HG03460 (cell line): ENCODE measurements at regions not wholly inside any gene's neighbourhood (a gene's known extent, or its start where the extent isn't known, plus 50 kb on each side); places are given as distances from the start of the nearest gene placed in this dataset.

Source experiments
- ATAC-seq: cut with Tn5 transposase; IDR thresholded peaks from one replicate; pipeline ENCODE4 v1.9.1; 2021; ENCODE audit not compliant: unreplicated experiment

DNA sequence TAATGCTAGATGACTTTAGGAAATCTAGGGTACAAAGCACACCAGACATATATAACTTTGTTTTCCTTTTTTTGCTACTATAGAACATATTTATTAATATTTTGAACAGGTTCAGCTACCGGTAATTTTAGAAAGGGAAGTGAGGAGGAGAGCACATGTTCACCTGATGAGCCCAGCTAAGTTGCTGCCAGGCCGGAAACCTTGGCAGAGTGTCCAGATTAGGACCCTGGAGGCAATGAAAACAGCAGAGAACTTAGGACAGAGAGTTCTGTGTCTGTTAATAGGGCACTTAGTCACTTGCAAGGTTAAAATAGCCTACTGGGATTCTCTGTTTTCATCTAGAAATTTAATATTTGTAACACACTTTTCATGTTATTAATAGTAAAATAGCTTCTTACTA, 348.9 kb upstream of the CPEB2 start:
- no peak for ATAC-seq

DNA sequence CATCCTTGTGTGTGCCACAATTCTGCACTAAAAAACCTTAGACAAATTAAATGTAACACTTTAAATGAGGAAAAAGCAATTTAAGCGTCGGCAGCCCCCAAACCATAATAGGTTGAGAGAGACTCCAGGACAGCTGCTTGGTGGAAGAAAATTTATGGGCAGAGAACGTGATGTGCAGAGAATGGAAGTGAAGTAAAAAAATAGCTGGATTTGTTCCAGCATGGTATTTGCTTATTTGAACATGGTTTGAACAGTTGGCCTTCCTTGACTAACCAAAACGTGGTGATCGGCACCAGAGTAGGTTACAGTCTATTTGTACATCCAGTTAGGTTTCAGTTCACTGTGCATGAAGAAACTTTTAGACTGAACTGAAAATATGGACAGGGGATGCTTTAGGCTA, 343.0 kb upstream of the CPEB2 start:
- ATAC-seq, result no peak

DNA sequence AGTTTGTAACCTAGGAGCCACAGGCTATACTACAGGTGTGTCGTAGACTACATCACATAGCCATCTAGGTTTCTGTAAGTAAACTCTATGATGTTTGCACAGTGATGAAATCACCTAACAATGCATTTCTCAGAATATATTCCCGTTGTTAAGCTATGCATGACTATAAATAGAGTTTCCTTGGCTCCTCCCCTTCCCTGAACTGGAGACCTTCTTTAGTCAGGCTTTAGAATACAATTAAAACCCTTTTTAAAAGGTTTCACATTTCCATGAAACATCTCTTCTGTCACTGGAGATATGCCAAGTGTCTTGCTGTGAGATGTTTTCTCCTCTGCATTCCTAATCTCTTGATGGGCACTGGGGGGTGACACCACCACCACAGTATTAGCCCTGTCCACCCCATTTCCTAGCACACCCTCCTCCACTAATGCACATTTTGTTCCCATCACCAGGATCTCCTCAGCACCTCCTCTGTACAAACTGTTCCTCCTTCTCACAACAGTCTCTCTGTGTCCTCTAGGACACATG, 334.6 kb upstream of the CPEB2 start:
- ATAC-seq, result no peak

DNA sequence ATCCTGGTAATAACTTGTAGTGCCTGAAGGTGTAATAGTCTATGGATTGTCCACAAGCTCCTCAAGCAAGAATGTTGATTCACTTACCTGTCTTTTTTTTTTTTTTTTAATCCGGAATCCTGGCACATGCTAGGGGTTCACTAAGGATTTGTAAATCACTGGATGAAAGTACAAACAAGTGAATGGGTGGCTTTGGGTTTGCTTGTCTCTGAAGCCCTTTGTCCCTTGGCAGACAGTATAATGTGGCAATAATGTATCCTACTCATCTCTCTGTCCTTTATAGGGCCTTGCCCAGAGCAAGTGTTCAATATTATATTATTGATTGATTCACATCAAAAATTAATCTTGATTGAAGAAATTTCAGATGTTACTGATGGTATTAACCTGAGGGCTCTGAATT, 334.0 kb upstream of the CPEB2 start:
- ATAC-seq, result no peak

DNA sequence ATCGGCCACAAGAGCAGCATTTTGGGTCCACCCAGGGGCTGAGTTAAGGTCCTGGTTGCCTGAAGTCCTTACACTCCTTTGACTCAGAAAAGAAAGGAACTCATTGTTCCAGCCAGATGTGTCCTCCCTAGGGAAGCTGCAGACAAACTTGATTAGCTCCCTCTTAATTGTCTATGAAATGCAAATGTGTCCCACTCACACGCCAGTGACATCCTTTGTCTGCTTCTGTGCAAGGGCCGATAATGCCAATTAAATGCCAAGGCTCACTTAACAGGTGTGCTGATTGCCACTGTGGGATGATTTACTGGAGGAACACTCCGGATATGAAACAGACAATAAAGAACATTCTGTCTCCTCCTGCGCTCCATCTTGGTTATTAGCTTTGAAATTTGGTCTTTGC, 332.9 kb upstream of the CPEB2 start:
- ATAC-seq, result no peak

DNA sequence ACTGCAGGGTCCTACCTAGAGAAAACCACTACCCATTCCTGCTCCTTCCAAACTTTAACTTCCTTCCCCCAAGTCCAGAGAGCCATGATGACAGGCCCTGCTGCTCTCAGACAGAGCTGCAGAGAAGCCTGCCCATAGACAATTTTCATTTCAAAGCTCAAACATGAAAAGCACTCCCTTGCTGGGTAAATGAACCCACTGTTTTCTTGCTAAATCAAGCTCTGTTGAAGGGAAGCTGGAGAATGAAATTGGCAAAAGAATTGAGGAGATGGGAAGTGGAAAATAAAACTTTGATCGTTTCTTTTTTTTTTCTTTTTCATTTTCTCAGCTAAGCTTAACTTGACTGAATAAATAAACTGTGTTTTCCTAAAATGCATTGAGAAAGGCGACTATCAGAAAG, 331.1 kb upstream of the CPEB2 start:
- ATAC-seq, result no peak

DNA sequence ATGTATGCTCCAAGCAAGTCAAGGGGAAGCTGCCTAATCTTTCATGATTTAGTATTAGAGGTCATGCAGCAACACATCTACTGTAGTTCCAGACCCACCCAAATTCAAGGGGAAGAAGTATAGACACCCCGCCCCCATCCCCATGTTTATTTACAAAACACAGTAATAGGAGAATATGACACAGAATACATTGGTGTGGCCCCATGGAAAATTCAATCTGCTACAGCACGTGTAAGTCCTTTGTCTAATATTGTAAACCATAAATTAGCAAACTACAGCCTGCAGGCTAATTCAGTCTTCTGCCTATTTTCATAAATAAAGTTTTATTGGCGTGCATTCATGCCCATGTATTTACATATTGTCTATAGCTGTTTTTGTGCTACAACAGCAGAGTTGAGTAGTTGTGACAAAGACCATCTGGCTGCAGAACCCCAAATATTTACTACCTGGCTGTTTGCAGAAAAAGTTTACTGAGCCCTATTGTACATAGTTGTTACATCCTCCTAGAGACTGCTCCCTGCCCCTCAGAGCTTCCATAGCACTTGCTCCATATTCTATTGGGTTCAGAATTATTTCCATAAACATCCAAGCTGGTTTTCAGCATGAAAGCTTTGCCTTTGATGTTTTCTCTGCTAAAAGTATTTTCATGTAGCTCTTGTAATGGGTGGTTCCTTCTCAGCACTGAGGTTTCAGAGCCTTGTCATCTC, 326.8 kb upstream of the CPEB2 start:
- no peak for ATAC-seq

DNA sequence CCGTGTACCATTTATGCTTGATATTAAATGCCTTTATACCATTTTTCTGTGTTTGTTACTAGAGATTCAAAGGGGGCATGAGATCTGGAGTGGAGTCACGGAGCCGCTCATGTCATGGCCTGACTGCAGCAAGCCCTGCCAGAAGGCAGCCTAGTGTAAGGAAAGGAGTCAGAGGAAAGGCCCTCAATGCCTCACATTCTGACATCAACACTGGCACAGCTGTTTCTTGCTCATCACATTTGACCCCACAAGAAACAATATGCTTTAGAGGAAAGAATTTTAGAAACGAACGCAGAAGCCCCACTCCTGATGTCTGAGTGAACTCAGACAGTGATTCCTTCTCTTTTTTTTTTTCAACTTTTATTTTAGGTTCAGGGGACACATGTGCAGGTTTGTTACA, 322.4 kb upstream of the CPEB2 start:
- no peak for ATAC-seq

DNA sequence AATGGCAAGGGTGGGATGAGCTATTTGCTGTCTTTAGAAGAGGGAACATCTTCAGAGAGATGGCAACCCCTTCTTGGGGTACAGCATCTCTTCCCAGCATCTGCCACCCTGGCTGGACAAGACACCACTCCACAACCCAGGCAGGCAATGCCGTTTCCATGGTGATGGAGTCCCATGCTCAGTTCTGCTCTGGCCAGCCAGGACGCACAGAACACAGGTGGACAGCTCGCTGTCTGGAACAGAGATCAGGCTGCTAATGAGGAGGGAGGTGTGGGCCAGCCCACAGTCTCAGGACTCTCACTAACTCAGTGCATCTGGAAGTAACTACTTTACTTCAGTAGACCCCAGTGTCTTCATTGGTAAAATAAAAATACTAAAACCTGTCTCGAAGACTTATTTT, 321.0 kb upstream of the CPEB2 start:
- no peak for ATAC-seq

DNA sequence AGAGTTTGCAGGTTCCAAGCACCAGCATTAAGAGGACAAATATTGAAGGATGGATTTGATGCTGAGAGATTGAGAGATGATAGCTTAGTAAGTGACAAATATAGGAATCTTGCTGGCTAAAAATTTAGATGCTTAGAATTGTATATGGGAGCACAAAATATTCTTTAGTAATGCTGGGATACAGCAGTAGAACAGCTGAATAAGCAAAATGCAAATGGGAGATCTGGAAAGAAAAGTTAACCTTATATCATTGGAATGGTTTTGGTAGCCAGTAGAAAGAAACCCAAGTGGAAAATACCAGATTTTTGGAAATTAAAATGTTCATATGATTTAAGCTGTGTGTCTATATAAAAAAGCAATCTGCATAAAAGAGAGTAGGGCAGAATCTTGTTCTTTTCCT, 308.6 kb upstream of the CPEB2 start:
- no peak for ATAC-seq

DNA sequence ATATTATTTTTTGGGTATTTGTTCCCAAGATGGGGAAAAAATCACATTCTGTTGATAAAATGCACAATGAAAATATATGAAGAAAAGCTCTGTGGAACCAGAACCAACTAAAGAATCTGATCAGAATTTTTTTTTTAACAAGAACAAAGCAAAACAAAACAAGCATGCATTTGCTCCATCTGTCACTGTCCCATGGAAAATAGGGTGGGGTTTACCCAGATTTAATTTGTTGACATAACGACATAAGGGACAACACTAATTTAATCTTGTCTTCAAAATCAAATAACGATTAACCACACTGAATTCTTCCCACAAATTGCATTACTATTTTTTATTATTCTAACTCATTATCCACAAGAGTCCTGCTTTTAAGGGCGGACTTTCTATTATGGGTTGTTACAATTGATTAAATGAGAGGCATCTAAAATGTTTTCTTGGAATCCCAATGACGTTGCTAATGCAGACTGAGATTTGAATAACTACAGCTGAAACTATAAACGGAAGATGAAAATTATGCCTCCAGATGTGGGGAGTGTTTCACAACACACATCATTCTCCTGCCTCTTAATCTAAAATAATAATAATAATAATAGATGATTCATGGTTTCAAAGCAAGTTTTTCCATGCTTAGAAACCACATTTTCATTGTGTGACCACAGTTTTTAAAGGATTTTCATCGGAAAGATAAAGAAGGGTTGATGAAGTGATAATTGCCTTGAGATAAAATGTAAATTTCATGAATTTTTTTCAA, 307.0 kb upstream of the CPEB2 start:
- no peak for ATAC-seq

DNA sequence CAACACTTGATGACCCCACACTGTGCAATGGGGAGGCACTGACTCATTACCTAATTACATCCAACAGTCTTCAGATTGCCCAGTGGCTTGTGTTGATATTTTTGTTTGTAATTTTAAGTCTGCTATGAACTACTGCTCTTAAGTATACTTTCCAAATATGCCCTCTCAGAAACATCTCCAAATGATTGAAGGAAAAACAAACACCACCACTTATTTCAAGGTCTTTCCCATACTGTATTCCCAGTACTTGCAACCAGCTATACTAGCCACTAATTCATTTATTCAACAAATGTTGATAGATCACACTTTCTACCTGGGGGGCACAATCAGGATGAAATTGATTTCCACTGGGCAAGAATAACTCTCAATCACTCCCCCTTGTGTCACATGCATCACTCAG, 302.2 kb upstream of the CPEB2 start:
- no peak for ATAC-seq

DNA sequence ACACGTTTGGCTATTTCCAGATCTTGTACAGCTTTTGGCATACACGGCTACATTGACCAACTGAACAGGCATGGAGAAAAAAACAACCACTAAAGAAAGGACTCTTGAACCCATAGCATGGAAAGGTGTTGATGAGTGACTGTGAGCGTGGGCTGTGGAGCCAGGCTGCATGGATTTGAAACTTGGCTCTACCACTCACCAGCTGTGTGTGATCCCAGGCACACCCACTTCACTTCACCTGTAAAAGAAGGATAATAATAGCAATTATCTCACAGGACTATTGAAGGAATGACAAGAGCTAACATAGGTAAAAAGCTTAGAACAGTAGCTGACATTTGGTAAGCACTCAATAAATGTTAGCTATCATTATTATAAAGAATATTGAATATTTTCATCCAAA, 301.7 kb upstream of the CPEB2 start:
- no peak for ATAC-seq

DNA sequence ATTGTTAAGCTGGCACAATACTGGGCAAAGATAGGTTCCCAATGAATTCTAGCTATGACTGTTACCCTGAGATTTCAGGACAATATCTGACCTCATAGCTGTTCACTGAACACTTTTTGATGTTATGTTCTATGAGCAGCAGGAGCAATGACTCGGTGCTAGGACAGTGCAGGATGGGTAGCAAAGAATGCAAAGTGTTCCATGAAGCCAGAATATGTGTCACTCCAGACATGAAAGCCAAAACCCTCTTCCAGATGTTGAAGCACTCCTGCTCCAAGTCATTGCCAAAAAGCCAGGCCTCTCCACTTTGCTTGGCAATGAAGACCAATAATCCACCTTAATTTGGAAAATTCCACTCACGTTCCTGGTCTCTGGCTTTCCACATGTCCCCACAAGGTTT, 300.9 kb upstream of the CPEB2 start:
- ATAC-seq, result no peak

DNA sequence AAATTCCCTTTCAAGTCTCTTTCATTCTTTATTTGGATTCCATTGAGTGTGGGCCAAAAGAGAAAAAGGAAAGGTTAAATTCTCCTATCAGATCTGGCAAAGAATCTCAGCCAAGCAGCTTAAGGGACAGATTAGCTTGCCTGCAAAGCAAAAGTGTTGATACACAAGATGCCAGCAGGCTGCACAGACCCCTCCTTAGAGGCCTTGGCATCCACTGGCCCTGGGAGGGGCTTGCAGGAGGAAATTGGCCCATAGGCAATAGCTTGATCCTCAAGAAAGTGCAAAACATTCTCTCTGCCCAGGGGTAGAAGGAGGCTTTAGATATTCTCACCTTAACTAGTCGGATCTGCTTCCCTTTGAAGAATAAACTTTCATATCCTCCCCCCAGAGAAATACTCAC, 300.4 kb upstream of the CPEB2 start:
- ATAC-seq, result no peak

DNA sequence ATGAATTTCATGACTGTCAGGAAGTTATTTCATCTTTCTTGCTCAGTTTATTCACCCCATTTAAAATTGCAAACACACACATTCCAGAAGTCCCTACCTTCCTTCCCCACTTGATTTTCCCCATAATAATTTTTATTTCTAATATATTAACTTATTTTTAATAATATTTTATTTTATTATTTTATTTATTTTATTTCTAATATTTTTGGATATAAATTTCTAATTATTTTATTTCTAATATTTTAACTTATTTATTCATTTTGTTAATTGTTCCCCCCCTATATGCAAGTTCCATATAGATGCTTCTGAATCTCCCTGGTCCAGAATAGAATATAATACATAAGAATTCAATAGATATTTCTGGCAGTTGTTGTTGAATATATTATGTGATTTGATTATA, 293.7 kb upstream of the CPEB2 start:
- ATAC-seq, result no peak

DNA sequence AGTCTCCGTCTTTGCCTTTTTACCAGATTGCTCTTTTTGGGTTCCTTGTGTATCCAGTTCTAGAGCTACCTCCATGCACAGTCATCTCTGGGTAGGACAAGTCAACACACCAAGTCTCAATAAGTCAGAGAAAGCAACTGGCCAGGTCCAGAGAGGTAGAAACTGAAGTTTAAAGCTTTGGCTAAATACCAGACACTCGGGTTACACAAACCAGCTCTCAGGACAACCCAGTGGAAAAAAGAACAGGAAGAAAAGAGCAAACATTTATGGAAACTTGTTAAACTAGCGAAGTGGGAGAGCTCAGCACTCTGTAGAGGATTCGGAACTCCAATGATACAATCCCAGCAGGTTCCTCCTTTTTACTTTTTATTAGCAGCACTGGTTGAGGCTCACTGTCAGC, 291.0 kb upstream of the CPEB2 start:
- no peak for ATAC-seq

DNA sequence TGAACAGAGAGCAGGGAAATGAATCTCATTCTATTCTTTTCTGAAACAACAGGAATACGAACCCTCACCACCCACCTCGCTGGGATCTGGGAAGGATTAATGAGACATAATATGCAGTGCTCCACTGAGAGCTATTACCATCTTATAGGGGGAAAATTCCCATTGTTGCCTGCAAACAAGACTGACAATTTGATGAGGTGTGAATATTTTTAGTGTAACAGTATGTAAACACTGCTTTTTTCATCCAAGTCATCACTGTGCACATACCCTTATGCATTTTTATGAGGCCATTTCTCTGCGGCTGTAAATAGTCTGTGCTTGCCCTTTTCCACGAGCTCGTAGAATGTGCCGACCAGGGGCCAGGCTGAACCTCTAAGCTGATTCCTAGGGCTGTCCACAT, 285.6 kb upstream of the CPEB2 start:
- ATAC-seq, result no peak

DNA sequence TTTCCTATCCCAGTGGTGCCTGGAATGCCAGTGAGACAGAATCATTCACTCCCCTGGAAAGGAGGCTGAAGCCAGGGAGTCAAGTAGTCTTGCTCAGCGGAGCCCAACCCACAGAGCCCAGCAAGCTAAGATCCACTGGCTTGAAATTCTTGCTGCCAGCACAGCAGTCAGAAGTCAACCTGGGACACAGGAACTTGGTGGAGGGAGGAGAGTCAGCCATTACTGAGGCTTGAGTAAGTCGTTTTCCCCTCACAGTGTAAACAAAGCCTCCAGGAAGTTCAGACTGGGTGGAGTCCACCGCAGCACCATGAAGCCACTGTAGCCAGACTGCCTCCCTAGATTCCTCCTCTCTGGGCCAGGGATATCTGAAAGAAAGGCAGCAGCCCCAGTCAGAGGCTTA, 283.2 kb upstream of the CPEB2 start:
- no peak for ATAC-seq

DNA sequence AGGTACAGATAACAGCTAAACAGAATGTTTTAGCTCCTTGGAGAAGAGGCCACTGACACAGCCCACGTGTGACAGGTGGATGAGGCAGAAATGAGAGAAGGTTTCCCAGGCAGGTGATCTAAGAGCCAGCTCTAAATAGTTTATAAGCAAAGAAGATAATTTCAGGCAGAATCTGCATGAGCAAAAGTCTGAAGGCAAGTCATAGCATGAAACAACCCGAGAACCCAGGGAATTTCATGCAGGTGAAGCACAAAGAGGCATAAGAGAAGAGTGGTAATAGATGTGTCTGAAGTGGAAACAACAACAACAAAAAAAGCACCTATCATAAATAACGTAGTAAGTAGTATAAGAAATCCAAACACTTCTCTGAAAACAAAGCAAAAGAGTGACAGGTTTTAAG, 275.8 kb upstream of the CPEB2 start:
- no peak for ATAC-seq

DNA sequence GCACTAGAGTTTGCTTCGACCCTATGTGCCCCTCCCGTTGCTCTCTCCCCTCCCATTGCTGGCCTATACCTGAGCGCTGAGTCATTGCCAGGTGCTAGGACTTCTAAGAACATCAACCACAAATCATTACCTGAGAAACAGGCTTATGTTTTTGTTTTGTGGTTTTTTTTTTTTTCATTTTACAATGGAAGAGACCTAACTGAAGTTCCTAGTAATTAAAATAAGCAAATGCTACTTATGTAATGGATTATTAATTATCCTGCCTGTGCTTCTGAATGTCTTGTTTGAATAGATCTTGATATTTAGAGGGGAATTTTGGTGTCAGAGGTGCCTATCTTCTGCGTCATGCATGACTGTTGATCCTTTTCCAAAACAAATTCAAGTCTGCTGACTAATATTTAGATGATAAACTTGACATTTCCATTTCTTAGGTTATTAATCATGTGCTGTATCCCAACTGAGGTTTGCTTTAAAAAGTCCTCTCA, 275.4 kb upstream of the CPEB2 start:
- no peak for ATAC-seq

DNA sequence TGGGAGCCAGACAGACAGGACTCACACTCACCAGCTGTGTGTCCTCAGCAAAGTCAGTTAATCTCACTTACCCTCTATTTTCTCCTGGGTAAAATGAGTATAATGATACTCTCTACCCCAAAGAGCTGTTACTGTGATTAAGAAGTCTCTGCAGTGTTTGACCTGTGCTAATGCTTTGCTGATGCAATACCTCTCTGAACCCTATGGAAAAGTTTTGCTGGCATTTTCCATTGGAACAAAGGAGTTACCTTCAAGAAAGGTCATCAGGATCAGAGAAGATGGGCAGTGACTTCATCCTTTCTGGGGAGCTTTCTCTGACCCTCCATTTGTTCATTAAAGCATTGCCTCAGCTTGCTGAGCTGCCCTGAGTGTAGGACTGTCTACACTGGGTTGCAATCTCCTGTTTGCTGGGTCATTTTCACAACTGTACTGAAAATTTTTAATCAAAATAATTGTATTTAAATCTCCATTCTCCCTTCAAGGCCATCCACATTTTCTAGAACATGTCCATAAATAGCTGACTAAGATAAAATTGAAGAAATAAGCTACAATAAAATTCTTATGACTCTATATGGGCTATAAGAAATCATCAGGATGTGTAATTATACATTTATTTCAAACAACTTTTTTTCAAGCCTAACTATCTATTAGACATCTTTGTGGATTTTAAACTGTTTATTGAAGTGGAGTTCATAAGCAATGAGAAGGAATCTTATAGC, 272.8 kb upstream of the CPEB2 start:
- no peak for ATAC-seq
